NCI-H82 treated with DMSO at 0.1 percent for 48 hours (cell line): ENCODE measurements at regions not wholly inside any gene's neighbourhood (a gene's known extent, or its start where the extent isn't known, plus 50 kb on each side); places are given as distances from the start of the nearest gene placed in this dataset.
"Not testable (repeated sequence)": the region's sequence is repeated elsewhere in the genome, so short reads cannot be mapped to it uniquely, and the experiment has no call there.

Experiments
- DNase-seq: peaks from one replicate; lab custom pipeline; 2025; ENCODE audit not compliant: unreplicated experiment; lab: John Stamatoyannopoulos, UW

DNA sequence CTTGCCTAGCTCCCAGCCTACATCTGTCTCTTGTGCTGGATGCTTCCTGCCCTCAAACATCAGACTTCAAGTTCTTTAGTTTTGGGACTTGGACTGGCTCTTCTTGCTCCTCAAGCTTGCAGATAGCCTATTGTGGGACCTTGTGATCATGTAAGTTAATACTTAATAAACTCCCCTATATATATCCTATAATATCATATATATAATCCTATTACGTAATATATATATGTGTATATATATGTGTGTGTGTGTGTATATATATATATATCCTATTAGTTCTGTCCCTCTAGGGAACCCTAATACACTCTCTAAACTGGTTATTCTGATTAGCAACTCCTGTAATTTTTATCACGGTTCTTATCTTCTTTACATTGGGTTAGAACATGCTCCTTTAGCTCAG is 274.9 kb upstream of the USP25 start:
- not testable (repeated sequence) for DNase-seq

DNA sequence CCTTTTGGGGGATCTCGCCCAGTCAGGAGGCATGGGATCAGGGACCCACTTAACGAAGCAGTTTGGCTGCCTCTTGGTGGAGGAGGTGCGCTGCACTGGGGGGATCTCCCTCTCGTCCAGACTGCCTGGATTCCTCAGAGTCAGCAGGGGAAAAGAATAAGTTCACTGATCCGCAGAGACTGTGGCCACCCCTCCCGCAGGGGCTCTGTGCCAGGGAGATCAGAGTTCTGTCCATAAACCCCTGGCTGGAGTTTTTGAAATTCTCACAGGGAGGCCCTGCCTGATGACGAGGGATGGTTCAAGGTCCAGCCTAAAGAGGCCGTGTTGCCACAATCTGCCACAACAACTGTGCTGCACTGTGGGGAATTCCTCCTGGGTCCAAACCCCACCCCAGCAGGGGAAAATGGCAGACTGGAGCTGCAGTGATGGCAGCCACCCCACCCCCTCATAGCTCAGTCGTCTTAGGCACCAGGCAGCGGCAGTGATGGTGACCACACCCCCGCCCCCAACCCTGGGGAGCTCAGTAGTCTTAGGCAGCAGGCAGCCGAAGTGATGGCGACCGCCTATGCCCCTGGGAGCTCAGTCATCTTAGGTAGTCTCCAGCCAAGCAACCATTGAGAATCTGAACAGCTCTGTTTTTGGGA is 273.8 kb upstream of the USP25 start:
- DNase-seq: no peak

DNA sequence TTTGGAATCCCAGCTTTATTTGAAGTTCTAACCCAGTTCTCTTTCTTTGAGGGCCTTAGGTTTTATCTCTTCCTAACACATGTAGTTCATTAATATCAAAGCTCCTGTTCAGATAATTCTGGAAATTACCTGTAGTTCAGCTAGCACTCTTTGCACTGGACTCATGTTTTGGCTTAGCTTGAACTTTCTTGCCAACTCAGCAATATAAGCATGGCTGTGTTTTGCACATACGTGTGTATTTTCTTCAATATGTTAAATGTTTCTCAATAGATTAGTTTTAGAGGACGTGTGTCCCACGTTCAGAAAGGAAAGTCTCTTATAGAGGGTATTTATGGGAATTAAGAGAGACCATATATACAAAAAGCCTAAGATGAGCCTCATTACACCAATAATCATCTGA is 271.8 kb upstream of the USP25 start:
- DNase-seq: no peak

DNA sequence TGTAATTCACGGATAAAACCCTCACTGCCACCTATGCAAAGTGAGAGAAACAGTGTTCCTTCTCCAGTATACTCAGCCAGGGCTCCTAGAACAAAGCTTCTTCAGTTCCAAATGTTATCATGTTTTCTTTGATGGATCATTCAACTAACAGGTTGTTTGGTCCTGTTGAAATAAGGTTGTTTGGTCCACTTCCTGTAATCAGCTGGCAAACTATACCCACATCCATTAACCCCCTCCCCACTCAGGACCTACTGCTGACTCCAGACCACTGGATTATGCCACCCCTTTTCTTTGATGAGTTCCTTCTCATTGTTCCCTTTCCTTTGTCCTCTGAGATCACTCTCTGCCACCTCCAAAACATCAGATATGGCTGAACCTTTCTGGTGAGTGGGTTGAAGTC is 267.7 kb upstream of the USP25 start:
- DNase-seq: no peak

DNA sequence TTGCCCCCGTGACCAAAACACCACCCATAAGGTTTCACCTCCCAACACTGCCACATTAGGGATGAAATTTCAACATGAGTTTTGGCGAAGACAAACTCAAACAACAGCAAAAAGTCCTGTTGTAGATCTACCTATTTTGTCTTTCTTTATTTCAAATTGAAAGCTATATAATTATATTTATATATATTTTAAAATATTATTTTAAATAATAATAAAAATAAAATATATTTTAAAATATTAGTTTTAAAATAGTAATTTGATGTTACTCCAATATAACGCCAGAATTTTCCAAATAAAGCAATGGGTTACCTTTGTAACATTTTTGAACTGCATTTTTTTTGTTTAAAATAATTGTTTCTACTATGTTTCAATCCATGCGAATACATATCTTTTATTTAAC is 263.5 kb upstream of the USP25 start:
- DNase-seq: no peak

DNA sequence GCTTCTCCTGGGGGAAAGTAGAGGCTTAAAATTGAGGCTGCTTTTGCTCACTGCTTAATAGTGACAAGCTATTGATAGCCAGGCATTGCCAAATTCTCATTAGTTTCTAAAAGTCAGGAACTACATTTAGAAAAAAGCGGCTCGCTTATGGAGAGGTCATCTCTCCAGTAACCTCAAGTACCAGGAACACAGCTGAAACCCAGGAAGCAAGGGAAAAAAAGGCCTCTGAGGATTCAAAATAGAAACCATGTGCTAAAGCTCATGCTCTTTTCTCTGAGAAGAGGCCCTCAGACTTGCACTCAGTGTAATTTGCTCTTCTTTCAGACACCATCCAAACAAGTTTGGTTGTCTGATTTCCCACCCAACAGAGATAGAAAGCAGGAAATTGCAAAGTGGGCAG is 261.4 kb upstream of the USP25 start:
- DNase-seq: no peak

DNA sequence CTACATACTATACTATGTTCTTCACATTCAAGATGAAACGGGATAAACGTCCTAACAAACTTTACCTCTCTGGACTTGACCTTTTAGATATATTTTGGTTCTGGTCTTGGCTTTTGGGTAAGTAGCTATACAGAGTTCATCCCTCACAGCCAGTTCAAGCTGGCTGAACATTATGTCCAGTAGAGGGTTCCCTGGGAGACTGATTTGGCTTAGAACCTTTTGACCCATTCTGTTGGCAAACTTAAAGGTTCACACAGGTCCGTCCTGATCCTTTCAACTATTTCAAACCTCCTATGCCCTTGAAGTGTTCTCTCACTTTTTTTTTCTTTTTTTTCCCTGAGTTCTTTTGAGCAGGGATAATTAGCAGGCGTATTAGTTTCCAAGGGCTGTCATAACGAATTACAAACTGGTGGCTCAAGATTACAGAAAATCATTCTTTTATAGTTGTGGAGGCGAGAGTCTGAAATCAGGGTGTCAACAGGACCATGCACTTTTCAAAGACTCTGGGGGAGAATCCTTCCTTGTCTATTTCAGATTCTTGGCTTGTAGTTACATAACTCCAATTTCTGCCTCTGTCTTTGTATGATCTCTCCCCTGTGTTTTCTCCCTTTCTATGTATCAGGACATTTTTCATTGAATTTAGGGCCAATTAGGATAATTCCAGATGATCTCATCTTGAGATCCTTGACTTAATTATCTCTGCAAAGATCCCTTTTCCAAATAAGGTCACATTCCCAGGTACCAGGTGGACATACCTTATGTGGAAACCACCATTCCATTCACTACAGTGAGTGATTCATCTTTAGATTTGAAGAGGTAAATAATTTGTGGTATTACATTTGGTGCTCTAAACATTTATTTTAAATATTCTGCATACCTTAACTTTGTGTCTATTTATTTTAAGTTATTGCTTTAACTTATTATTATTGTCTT is 257.4 kb upstream of the USP25 start:
- DNase-seq: no peak

DNA sequence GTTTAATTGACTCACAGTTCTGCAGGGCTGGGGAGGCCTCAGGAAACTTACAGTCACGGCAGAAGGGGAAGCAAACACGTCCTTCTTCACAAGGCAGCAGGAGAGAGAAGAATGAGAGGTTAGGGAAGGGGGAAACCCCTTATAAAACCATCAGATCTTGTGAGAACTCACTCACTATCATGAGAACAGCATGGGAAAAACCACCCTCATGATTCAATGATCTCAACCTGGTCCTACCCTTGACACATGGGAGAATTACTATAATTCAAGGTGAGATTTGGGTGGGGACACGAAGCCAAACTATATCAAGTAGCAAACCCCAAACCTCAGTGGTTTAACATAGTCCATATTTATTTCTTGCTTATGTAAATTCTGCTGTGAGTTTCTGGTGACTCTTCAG is 252.0 kb upstream of the USP25 start:
- not testable (repeated sequence) for DNase-seq

DNA sequence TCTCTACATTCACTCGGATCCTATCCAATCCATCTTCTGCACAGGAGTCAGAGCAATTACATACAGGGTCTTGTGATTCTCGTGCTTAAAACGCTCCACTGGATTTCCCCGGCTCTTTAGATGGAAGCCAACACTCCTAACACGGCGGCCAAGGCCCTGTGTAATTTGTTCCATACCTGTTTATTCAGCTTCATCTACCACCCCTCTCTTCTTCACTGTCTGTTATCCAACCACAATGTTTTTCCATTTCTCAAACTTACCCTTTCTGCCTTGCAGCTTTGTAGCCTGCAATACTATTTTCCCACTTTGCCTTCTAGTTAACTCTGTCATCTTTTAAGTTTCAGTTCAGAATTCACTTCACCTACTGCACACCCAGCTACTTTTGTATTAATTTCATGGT is 249.6 kb upstream of the USP25 start:
- DNase-seq: no peak

DNA sequence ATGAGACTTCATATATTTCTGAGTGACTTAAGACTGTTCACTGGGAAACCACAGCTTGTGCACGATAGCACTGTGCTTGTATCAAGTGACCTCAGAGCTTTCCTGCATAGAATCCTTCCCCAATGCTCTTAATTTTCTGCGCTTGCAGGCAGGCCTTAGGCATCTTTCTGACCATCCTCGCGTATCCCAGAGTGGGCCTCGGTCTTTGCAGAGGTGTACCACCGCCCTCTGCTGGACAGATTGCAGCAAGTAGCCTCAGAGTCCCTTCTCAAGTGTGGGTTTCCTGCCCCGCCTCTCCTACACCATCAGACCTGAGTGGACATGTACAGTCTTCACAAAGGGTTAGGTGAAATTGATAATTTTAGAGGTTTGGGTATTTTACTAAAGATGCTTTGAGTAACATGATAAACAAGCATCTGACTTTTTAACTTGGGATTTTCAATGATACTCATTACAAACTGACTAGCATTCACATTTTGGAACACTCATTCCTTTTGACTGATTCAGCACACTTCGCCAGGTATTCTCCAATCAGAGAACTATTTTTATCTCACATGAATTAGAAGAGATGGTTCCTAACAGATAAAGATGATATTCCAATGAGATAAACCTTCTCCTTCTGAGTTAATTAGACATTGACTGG is 246.5 kb upstream of the USP25 start:
- DNase-seq: peak; percentile 46

DNA sequence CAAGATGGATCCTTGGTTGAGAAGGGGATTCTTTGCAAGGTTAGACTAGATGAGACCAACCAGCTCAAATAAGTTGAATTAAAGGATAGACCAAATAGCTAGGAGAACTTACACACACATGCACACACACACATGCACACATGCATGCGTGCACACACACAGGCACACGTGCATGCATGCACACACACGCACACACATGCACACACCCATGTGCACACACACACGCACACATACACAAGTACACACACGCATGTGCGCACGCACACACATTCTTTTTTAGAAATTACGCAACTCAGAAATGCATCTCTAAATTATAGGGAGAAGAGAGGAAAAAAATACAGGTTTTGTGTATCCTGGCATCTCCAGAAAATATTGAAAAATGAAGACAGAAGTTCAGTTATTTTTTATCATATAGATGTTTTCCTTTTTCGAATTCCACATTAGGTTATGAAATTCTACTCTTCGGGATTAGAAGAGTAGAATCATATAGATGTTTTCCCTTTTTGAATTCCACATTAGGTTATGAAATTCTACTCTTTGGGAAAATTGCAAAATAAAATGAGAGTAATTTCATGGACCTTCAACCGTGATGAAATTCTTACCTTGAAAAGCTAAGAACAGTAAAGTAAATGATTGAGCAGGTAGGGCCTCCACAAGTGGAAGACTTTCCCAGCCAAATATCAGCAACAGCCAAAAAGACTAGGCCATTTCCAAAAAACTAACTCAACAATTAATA is 243.2 kb upstream of the USP25 start:
- no peak for DNase-seq

DNA sequence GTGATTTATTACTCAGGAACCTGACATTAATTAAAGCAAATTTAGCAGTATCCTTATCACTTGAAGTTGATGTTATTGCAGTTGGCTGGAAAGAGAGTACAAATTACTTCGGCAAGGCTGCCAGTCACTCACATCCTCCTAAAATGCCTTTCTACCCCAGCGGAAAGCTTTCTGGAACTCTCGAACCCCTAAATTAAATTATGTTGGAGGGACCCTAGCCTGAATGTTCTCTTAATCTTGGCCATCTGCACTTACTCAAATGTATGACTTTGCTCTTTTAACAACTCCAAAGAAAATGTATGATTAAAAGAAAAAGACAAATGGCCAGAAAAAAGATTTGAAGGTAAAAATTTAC is 242.6 kb upstream of the USP25 start:
- no peak for DNase-seq

DNA sequence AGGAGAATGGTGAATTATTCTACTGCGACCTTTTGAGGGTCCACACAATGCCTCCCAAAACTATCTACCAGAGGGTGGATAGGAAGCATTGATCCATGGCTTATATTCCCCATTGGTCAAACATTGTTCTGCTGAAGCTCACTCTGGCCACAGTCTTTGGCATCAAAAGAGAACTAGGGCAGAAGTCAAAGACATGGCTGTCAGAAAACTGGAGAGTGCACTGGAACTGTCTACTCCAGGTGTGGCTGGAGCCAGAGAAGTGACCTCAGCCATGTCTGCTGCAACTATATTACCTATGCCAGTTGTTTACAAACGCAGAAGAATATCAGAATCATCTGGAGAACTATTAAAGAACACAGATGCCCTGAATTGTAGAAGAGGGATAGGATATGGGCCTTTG is 238.7 kb upstream of the USP25 start:
- no peak for DNase-seq

DNA sequence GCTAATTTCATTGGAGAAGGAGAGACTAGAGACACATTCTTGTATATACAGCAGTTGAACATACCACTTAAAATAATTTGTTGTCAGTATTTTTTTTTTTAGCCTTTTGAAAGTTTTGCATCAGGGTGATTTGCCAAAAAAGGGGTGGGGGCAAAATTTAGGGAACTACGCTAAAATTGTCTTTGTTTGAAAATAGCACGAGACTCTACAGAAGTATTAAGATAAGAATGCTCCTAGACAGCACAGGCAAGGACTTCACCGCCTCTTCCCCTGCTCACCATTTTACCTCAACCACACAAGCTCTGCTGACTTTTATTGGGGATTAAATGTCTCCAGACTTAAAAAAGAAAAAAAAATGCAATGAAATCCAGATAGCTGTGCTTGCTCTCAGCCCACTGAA is 236.1 kb upstream of the USP25 start:
- DNase-seq: no peak

DNA sequence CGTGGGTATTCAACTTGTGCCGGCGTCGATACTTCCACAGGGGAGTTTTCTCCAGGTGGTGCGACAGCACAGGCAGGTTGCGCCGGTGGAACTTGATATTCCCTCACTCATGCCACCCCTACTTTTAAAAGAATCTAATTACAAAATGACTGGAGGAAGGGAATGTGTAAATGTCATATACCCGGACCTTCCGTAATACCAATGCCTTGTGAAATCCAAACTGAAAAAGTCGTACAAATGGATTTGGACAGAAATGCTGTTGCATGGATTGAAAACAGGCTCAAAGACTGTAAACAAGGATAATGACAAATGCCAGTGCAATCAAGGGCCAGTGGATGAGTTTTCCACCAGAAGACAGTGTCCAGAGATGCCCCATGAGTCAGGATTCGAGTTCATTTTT is 235.3 kb upstream of the USP25 start:
- DNase-seq: no peak

DNA sequence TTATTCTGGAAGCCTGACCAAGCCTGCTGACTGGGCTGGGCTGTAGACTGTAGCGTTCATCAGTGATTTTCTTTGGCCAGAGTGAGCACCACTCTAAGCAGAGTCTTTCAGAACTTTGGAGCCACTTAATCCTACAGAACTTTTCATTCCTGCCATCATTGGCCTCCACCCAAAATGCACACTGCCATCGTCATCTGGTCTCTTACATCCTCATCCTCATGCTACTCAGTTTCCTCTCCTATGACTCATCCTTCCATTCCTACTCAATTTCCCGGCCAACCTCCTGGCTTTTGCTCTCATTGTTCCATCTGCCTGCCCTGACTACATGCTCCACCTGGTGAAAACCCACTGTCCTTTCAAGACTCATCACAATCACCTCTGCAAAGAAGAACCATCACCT is 233.8 kb upstream of the USP25 start:
- no peak for DNase-seq

DNA sequence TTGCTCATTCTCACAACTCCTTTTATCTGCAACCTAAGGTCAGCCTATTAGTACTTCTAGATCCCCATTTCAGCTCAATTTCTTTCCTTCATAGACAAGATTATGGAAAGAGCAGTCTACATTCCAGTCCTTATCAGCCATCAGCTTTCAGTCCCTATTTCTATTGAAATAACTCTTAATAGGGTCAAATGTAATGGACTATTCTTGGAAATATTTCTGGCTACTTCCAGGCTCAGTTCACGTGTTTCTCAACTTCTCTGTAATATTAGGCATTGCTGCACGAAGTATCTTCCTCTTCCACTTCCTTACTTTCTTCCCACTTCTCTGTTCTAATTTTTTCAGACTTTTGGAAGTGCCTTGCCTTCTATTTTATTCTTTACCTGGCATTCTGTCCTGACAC is 232.9 kb upstream of the USP25 start:
- DNase-seq: no peak

DNA sequence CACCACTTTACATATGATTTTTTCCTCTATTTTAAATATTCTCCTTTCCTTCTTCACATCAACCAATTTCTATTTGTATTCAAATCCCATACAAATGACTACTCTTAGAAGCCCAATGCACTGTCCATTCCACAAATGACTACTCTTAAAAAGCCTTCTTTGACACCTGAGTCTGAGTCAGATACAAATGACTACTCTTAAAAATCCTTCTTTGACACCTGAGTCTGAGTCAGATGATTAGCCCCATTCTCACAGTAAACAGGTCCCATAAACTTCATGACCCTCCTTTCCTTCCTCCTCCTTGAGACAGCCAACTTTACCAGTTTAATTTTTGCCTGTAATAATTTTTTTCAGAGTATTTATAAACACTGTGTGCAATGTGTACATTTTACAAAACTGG is 231.3 kb upstream of the USP25 start:
- DNase-seq: no peak

DNA sequence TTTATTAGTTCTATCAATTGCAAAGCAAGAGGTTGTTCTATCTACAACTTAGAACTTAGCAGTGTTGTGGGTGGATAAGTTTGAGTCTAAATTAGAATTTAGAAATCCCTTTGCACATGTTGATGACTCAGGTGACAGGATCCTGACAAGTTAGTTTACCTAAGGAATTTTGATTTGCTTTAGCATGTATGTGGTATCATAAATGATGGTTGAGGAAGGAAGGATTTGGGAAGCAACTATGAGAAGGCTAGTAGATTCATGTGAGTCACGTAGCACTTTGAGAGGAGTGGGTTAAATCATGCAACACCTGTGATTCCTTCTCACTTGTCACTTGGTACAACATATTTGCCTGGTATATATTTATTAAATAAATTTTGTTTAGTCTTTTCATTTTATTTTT is 223.7 kb upstream of the USP25 start:
- no peak for DNase-seq

DNA sequence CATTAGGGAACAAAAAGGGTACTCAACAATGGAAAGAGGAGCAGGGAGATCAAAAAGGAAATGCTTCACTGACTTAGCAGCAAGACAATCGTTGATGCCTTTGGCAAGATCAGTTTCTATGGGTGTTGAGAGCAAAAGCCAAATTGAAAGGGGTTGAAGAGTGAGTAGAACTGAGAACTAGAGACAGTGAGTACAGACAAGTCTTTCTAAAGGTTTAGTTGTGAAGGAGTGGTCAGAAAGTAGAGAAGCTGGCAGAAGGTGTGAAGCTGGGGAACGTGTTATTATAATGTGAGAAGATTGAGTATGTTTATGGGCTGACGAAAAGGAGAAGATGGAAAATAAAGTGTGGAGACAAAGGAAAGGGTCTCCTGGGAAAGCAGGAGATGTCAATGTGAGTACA is 221.2 kb upstream of the USP25 start:
- no peak for DNase-seq

DNA sequence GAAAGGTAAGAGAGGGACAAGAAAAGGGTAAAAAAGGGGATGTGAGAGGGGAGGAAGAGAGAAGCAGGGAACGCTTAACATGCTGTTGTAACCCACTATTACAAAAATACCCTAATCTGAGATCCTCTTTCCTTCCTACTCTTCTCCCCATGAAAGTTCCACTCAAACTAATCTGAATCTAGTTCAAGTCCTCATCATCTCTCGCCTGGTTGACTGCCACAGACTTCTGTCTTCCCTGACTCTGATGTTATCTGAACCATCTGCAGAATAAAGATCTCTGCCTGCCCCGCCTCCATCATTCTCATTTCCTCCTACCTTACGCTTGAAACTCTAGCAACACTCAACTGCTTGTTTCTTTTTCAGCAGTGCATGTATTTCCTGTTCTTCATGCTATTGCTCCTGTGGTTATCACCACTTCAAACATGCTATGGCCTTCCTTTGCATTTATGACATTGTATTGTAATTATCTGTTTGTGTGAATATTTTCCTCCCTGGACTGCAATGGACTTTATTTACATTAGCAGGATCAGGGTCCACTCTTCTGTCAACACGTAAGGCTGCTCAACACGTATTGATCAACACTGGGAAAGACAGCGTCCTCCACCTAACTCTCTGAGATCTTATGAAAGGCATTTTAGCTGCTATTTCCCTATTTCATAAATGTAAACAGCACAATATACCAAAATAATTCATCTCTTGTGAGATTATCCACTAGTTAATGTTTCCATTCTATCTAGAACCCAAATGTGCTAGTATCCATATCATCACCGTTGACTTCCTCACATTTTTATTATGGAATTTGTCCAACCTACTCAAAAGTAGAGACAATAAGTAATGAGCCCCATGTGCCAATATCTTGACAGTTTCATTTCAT is 215.5 kb upstream of the USP25 start:
- DNase-seq: no peak
